ENCODE measurements at regions not wholly inside any gene's neighbourhood (a gene's known extent, or its start where the extent isn't known, plus 50 kb on each side); places are given as distances from the start of the nearest gene placed in this dataset.

DNA sequence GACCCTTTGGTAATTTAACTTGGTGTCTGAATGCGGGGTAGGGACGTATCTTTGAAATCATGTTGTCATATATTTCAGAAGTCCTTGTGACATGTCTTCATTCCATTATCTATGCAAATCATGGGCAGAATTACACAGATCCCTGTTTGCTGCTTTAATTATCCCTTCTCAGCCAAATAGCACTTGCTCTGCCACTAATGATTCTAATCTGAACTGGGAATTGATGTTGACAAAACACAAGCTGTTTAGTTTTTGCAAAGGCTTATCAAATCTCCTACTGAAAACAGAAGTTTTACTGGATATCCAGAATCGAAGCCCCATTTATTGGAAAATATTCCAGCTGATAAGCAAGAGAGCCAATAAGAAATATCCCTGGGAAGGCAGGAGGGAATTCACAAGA lies 205.9 kb upstream of the COX10 start (continued):
- TF ChIP-seq, protein P1, sequence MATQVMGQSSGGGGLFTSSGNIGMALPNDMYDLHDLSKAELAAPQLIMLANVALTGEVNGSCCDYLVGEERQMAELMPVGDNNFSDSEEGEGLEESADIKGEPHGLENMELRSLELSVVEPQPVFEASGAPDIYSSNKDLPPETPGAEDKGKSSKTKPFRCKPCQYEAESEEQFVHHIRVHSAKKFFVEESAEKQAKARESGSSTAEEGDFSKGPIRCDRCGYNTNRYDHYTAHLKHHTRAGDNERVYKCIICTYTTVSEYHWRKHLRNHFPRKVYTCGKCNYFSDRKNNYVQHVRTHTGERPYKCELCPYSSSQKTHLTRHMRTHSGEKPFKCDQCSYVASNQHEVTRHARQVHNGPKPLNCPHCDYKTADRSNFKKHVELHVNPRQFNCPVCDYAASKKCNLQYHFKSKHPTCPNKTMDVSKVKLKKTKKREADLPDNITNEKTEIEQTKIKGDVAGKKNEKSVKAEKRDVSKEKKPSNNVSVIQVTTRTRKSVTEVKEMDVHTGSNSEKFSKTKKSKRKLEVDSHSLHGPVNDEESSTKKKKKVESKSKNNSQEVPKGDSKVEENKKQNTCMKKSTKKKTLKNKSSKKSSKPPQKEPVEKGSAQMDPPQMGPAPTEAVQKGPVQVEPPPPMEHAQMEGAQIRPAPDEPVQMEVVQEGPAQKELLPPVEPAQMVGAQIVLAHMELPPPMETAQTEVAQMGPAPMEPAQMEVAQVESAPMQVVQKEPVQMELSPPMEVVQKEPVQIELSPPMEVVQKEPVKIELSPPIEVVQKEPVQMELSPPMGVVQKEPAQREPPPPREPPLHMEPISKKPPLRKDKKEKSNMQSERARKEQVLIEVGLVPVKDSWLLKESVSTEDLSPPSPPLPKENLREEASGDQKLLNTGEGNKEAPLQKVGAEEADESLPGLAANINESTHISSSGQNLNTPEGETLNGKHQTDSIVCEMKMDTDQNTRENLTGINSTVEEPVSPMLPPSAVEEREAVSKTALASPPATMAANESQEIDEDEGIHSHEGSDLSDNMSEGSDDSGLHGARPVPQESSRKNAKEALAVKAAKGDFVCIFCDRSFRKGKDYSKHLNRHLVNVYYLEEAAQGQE (IDR thresholded peaks at IDR 0.05), result no peak
- TF ChIP-seq HNF4G (IDR thresholded peaks at IDR 0.05), result no peak
- TF ChIP-seq, protein P2, sequence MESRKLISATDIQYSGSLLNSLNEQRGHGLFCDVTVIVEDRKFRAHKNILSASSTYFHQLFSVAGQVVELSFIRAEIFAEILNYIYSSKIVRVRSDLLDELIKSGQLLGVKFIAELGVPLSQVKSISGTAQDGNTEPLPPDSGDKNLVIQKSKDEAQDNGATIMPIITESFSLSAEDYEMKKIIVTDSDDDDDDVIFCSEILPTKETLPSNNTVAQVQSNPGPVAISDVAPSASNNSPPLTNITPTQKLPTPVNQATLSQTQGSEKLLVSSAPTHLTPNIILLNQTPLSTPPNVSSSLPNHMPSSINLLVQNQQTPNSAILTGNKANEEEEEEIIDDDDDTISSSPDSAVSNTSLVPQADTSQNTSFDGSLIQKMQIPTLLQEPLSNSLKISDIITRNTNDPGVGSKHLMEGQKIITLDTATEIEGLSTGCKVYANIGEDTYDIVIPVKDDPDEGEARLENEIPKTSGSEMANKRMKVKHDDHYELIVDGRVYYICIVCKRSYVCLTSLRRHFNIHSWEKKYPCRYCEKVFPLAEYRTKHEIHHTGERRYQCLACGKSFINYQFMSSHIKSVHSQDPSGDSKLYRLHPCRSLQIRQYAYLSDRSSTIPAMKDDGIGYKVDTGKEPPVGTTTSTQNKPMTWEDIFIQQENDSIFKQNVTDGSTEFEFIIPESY (IDR thresholded peaks at IDR 0.05), result no peak
- TF ChIP-seq, protein P3, sequence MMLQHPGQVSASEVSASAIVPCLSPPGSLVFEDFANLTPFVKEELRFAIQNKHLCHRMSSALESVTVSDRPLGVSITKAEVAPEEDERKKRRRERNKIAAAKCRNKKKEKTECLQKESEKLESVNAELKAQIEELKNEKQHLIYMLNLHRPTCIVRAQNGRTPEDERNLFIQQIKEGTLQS (IDR thresholded peaks at IDR 0.05), result no peak
- no peak for TF ChIP-seq TAF1 (conservative IDR thresholded peaks at IDR 0.05)
- TF ChIP-seq NR2F2 (IDR thresholded peaks at IDR 0.05), result no peak
- no peak for TF ChIP-seq JUND (IDR thresholded peaks at IDR 0.05)
- TF ChIP-seq HNF4A (conservative IDR thresholded peaks at IDR 0.05), result no peak

DNA sequence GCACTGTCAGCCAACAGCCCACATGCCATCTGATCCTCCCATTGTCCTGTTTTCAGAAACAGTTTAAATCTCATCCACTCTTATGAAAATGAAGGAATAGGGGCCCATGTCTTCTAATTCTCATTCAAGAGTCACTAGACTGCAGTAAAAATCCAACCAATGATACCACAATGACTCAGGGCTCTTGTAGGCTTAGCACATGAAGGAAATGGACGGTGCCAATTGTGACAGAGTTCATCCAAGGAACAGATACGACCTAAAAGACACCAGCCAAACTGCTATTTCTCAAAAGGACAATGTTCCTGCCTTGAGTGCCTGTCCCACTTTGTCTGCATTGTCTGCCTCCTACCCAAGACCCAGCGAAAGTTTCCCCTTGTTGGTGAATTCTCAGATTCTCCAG lies 204.8 kb upstream of the COX10 start:
- DNase-seq (ENCODE audit: low spot score), result no peak
- H3K4me1 ChIP-seq (ENCODE audit: control insufficient read depth in 4 of 4, insufficient read depth in 4 of 4, low read length in 3 of 4), result no peaks in the 10 kb centered on the region
- H3K27me3 ChIP-seq (ENCODE audit: control insufficient read depth in 4 of 4, insufficient read depth in 4 of 4, low read length in 3 of 4), result no peaks in the 10 kb centered on the region
- H3K9ac ChIP-seq (ENCODE audit: low read depth in 1 of 2, low read length in 2 of 2), result no peak overlapping the region
- no peaks in the 10 kb centered on the region for H3K36me3 ChIP-seq (ENCODE audit: control insufficient read depth in 4 of 4, insufficient read depth in 3 of 4, low read depth in 1 of 4, low read length in 3 of 4)
- H3K4me3 ChIP-seq (ENCODE audit: low read depth in 1 of 3, low read length in 3 of 3), result no peak overlapping the region
- H3K27ac ChIP-seq (ENCODE audit: low read depth in 1 of 2, low read length in 2 of 2), result no peak overlapping the region
- H3K9me3 ChIP-seq (ENCODE audit: control insufficient read depth in 4 of 4, low read length in 3 of 4), result no peaks in the 10 kb centered on the region
- TF ChIP-seq, protein P4, sequence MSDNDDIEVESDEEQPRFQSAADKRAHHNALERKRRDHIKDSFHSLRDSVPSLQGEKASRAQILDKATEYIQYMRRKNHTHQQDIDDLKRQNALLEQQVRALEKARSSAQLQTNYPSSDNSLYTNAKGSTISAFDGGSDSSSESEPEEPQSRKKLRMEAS (IDR thresholded peaks at IDR 0.05), result no peak
- no peak for TF ChIP-seq FOXA1 (IDR thresholded peaks at IDR 0.05)
- no peak for TF ChIP-seq FOXA2 (IDR thresholded peaks at IDR 0.05)
- no peak for TF ChIP-seq SP1 (IDR thresholded peaks at IDR 0.05)
- TF ChIP-seq, protein P5, sequence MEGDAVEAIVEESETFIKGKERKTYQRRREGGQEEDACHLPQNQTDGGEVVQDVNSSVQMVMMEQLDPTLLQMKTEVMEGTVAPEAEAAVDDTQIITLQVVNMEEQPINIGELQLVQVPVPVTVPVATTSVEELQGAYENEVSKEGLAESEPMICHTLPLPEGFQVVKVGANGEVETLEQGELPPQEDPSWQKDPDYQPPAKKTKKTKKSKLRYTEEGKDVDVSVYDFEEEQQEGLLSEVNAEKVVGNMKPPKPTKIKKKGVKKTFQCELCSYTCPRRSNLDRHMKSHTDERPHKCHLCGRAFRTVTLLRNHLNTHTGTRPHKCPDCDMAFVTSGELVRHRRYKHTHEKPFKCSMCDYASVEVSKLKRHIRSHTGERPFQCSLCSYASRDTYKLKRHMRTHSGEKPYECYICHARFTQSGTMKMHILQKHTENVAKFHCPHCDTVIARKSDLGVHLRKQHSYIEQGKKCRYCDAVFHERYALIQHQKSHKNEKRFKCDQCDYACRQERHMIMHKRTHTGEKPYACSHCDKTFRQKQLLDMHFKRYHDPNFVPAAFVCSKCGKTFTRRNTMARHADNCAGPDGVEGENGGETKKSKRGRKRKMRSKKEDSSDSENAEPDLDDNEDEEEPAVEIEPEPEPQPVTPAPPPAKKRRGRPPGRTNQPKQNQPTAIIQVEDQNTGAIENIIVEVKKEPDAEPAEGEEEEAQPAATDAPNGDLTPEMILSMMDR (IDR thresholded peaks at IDR 0.05; ENCODE audit: low read depth, low read length, missing input control), result no peak
- no peak for TF ChIP-seq NR2F2 (IDR thresholded peaks at IDR 0.05)
- no peak for TF ChIP-seq EGR1 (IDR thresholded peaks at IDR 0.05; ENCODE audit: low read depth in 2 of 2)
- TF ChIP-seq JUND (IDR thresholded peaks at IDR 0.05), result no peak
- TF ChIP-seq, protein P3 (IDR thresholded peaks at IDR 0.05), result no peak
- no peak for TF ChIP-seq HNF4G (IDR thresholded peaks at IDR 0.05)
- no peak for TF ChIP-seq RAD21 (IDR thresholded peaks at IDR 0.05)
- TF ChIP-seq, protein P2 (IDR thresholded peaks at IDR 0.05), result no peak
- TF ChIP-seq GABPA (IDR thresholded peaks at IDR 0.05 in 1 of 2, conservative IDR thresholded peaks at IDR 0.05 in 1 of 2), result no peak
- TF ChIP-seq RXRA (IDR thresholded peaks at IDR 0.05), result no peak
- no peak for TF ChIP-seq YY1 (IDR thresholded peaks at IDR 0.05)
- TF ChIP-seq, protein P1 (IDR thresholded peaks at IDR 0.05), result no peak
- no peak for TF ChIP-seq HNF4A (conservative IDR thresholded peaks at IDR 0.05)
- TF ChIP-seq TAF1 (conservative IDR thresholded peaks at IDR 0.05), result no peak
- 71% methylated on average over 3 of the region's 3 CpGs for WGBS
